Stimulated activated naive CD8-positive, alpha-beta T cell treated with anti-CD3 and anti-CD28 coated beads, Interleukin-15, Interleukin-2, amounts not matched to agents 100 U/mL and 50 U/mL, for 24 hours (primary cell): ENCODE measurements at regions not wholly inside any gene's neighbourhood (a gene's known extent, or its start where the extent isn't known, plus 50 kb on each side); places are given as distances from the start of the nearest gene placed in this dataset.
"Not testable (repeated sequence)": the region's sequence is repeated elsewhere in the genome, so short reads cannot be mapped to it uniquely, and the experiment has no call there.

ENCODE experiments used
- ATAC-seq: fragments of 150-1000 bp; cut with Tn5 transposase; one replicate; pipeline ENCODE4 v1.10.0; 2021
- DNase-seq: peaks from one replicate; pipeline ENCODE4 v3.0.0; 2021

GRCh38 chr2:107721586-107721985 lies 105.1 kb upstream of the RGPD4 start:
- DNase-seq (no peak), ATAC-seq (no peak)

DNA sequence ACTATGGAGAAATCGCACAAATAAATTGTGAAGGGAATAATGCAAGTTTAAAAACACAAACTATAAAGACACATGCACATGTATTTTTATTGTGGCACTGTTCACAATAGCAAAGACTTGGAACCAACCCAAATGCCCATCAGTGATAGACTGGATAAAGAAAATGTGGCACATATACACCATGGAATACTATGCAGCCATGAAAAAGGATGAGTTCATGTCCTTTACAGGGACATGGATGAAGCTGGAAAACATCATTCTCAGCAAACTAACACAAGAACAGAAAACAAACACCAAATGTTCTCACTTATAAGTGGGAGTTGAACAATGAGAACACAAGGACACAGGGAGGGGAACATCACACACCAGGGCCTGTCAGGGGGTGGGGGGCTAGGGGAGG lies 100.9 kb upstream of the RGPD4 start:
- DNase-seq, ATAC-seq: not testable (repeated sequence)

DNA sequence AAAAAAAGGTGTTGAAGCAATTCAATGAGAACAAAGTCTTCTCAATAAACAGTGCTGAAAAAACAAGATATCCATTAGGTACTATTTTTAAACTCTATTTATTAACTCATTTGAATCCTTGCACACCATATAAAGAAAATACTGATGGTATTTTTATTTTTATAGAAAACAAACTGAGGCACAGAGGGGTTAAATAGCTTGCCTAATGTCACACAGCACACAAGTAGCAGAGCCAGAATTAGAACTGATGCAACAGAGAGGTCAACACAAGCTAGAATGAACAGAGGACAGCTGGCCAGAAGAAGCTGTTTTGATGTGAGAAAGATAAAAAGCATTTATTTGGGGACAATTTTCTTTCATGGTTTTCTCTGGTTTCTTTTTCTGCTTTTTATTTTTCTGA lies 99.4 kb upstream of the RGPD4 start:
- no peak for ATAC-seq
- no peak for DNase-seq

- ATAC-seq = no peak
These were observed 98.1 kb upstream of the RGPD4 start for GRCh38 chr2:107728586-107728985.

DNA sequence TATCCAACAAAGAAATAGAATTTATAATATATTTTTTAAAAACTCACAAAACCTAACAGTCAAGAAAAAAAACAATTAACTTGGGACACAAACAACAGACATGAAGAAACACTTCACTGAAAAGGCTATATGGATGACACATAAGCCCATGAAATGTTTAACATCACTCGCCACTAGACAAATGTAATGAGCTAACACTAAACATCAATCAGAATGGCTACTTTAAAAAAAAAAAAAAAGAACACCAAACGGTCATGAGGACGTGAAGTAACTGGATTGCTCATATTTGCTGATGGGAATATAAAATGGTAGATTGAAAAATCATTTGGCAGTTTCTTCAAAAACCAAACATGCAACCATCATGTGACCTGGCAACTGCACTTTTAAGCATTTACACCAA lies 97.3 kb upstream of the RGPD4 start:
- DNase-seq = no peak
- no peak for ATAC-seq

More at GRCh38 chr2:107728586-107728985, 98.1 kb upstream of the RGPD4 start:
- DNase-seq = no peak

DNA sequence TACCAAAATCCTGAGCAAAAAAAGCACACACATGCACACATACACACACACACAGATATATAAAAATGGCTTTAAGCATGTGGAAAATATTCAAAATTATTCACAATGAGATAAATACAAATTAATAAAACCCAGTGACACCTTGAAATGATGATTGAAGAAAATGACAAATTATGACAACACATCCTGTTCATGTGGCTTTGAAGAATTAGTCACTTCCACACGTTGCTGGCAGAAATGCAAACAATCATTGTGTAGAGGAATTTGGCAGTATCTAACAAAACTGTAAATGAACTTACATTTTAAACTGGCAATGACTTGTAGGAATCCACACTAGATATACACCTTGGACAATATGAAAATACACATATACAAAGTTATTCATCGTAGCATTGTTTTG lies 95.8 kb upstream of the RGPD4 start:
- no peak for DNase-seq
- ATAC-seq = no peak

GRCh38 chr2:107731435-107731834 lies 95.3 kb upstream of the RGPD4 start:
- ATAC-seq = no peak
- DNase-seq = no peak

DNA sequence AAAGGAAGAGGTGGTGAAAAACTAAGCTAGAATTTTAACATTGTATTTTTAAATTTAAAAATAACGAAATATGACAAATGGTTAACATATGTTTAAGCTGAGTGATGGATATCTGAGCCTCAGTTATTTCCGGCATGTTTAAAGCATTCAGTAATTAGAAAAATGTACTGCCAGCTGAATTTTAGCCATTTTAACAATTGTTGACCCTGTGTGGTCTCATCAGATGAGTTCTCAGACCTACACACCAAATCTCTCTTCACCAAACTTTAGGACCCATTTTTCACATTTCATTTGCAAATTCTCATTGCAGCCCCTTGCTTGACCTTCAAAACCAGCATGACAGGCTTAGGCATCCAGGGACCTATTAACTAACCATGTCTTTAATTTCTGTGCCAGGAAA lies 91.5 kb upstream of the RGPD4 start:
- DNase-seq = no peak
- no peak for ATAC-seq

GRCh38 chr2:107737756-107738155 lies 88.9 kb upstream of the RGPD4 start:
- DNase-seq (no peak), ATAC-seq (no peak)

DNA sequence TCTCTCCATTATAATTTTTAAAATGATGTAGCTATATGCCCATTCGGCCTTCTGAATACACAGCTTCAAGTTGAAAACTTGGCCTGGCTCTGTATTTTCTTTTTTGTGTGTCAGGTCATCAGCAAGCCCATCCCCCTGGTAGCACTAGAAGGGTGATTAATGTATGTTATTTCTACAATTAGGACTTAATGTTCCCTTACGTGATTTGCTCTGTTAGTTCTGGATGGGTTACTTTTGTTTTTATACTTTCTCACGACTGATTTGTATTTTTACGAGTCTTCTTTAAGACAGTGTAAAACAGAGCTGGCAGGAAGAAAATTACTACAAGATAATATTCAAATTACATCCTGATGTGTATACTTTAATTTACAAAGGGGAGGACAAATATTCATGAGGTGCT lies 88.4 kb upstream of the RGPD4 start:
- DNase-seq (no peak), ATAC-seq (no peak)

- no peak for DNase-seq
- ATAC-seq = no peak
These were observed 86.4 kb upstream of the RGPD4 start for GRCh38 chr2:107740300-107740699.

- ATAC-seq (no peak), DNase-seq (no peak)
These were observed 84.1 kb upstream of the RGPD4 start for GRCh38 chr2:107742460-107743027.

GRCh38 chr2:107743274-107743673 lies 83.4 kb upstream of the RGPD4 start:
- no peak for ATAC-seq
- DNase-seq = no peak

DNA sequence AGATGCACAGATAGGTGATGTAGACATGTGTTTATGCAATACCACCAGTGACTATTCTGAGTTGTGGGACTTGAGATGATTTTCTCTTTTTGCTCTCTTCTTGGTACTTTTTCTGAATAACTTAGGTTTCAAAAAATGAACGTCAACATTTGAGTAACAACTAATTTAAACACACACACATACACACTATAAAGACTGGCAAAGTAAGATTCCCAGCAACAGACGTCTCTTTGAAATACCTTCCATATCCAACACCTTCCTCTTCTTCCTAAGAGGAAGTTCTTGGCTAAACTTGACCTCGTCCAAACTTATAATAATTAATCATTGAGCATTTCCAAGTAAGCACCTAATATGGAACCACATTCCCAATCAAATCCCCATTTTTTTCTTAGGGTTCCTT lies 81.6 kb upstream of the RGPD4 start:
- ATAC-seq (no peak), DNase-seq (no peak)

DNA sequence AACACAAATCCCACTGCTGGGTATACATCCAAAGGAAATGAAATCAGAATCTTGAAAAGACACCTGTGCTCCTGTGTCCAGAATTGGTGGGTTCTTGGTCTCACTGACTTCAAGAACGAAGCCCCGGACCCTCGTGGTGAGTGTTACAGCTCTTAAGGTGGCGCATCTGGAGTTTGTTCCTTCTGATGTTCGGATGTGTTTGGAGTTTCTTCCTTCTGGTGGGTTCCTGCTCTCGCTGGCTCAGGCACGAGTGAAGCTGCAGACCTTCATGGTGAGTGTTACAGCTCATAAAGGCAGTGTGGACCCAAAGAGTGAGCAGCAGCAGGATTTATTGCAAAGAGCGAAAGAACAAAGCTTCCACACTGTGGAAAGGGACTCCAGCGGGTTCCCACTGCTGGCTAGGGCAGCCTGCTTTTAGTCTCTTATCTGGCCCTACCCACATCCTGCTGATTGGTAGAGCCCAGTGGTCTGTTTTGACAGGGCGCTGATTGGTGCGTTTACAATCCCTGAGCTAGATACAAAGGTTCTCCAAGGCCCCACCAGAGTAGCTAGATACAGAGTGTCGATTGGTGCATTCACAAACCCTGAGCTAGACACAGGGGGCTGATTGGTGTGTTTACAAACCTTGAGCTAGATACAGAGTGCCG lies 80.0 kb upstream of the RGPD4 start:
- not testable (repeated sequence) for ATAC-seq, DNase-seq

GRCh38 chr2:107747199-107747963 lies 79.3 kb upstream of the RGPD4 start:
- DNase-seq, ATAC-seq: not testable (repeated sequence)

DNA sequence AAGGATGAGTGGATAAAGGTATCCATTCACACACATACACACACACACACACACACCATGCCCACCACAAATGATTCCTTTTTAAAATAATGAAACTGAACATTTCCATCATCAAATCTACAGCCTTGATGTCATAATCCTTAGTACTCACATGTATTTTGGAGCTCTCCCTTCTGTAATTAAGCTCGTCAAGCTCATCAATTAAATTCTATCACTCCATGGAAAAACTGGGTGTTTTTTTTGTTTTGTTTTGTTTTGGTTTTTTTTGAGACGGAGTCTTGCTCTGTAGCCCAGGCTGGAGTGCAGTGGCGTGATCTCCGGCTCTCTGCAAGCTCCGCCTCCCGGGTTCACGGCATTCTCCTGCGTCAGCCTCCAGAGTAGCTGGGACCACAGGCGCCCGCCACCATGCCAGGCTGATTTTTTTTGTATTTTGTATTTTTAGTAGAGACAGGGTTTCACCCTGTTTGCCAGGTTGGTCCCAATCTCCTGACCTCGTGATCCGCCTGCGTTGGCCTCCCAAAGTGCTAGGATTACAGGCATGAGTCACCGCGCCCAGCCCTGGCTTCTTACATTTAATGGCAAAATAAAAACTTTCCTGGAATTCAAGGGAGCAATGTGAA lies 78.6 kb upstream of the RGPD4 start:
- ATAC-seq = no peak
- DNase-seq = no peak

DNA sequence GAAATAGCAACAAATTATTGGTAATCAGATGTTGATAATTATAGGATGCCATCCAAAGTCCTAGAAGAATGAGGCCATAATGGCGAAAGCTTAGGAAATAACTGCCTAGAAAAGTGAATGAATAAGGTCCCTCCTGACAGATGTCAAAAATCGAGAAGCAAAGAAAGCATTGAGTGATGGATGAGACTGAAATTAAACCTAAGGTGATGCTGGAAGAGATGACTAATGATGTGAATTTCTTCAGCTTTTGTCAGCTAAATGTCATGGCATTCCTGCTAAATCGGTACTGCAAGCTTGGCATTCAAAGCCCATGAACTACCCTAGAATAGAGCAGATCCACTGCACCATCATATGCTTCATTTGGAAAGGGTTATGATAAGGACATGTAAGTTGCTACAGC lies 74.8 kb upstream of the RGPD4 start:
- no peak for DNase-seq
- no peak for ATAC-seq

- not testable (repeated sequence) for DNase-seq
These were observed 72.9 kb upstream of the RGPD4 start for GRCh38 chr2:107753806-107754205.

DNA sequence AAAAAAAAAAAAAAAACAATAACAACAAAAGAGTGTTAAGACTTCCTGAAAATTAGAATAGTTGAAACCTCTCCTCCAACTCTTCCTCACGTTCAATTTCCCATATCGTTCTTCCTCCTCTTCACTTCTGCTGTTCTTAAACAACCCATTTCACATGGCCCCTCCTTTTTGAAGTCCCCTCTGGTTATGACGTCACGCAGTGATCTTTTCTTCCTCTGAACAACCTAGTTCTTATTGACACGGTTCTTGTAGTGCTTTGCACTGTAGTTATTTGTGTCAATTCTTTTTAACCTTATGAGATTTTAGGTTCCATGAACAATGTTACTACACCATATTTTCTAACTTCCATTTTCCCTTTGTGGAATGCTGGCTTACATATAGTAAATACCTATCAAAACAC lies 69.5 kb upstream of the RGPD4 start:
- ATAC-seq = no peak
- DNase-seq = no peak

More at GRCh38 chr2:107753806-107754205, 72.9 kb upstream of the RGPD4 start:
- not testable (repeated sequence) for ATAC-seq

GRCh38 chr2:107760620-107761364 lies 65.9 kb upstream of the RGPD4 start:
- no peak for DNase-seq
- no peak for ATAC-seq

DNA sequence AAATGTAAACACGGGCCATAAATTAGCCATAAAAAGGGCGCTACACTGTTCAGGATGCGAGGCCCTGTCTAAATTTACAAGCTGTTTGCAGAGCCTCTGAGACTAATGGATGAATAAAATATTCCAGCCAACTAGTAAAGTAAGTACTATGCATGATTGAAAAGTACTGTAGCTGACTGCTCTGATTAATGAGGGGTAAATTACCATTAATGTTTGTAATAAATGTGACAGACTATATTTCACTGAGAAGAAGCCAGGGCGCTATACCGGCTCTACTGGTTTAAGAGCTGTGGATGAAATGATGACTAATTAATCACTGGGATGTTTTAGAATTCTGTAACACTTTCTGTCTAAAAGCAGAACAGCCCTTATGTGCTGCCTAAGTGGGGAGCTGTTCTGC lies 54.3 kb upstream of the RGPD4 start:
- ATAC-seq (no peak), DNase-seq (no peak)
